ENCODE measurements at regions not wholly inside any gene's neighbourhood (a gene's known extent, or its start where the extent isn't known, plus 50 kb on each side); places are given as distances from the start of the nearest gene placed in this dataset.

- TF ChIP-seq CTCF (IDR thresholded peaks at IDR 0.05) (no peak), POLR2A (IDR thresholded peaks at IDR 0.05) (no peak)
These were observed 282.2 kb upstream of the SALL3 start for GRCh38 chr18:78697446-78697845.

Measured in heart left ventricle (tissue), 13 donors.